ENCODE measurements at regions not wholly inside any gene's neighbourhood (a gene's known extent, or its start where the extent isn't known, plus 50 kb on each side); places are given as distances from the start of the nearest gene placed in this dataset.

- intact Hi-C loops (cut with DNase I) = no loop called here
- H3K4me3 ChIP-seq = no peak overlapping the region
- TF ChIP-seq CTCF (IDR thresholded peaks at IDR 0.05) = no peak
- TF ChIP-seq POLR2AphosphoS5 (IDR thresholded peaks at IDR 0.05) = no peak
- TF ChIP-seq POLR2A (IDR thresholded peaks at IDR 0.05) = no peak
- no peaks in the 10 kb centered on the region for H3K36me3 ChIP-seq
- 89% methylated on average over 7 of the region's 7 CpGs for WGBS
- no peaks in the 10 kb centered on the region for H3K27me3 ChIP-seq (replicated peaks; ENCODE audit: insufficient read depth)
- DNase-seq (ENCODE audit: low spot score) = no peak
- H3K9me3 ChIP-seq = no peaks in the 10 kb centered on the region
- no peak overlapping the region for H3K27ac ChIP-seq
- no peaks in the 10 kb centered on the region for H3K4me1 ChIP-seq (replicated peaks)
Observed at GRCh38 chr10:33109788-33110469, 151.9 kb upstream of the ITGB1 start.

GRCh38 chr10:33109384-33109783, 151.4 kb upstream of the ITGB1 start:
- TF ChIP-seq POLR2A (IDR thresholded peaks at IDR 0.05) (no peak), POLR2AphosphoS5 (IDR thresholded peaks at IDR 0.05) (no peak), CTCF (IDR thresholded peaks at IDR 0.05) (no peak)
- no peak overlapping the region for H3K4me3 ChIP-seq
- H3K27me3 ChIP-seq (replicated peaks; ENCODE audit: insufficient read depth) = no peaks in the 10 kb centered on the region
- no peaks in the 10 kb centered on the region for H3K4me1 ChIP-seq (replicated peaks)
- DNase-seq (ENCODE audit: low spot score) = no peak
- no peaks in the 10 kb centered on the region for H3K36me3 ChIP-seq
- no peaks in the 10 kb centered on the region for H3K9me3 ChIP-seq
- intact Hi-C loops (cut with DNase I) = no loop called here
- WGBS = 48% methylated on average over 4 of the region's 4 CpGs
- H3K27ac ChIP-seq = no peak overlapping the region

- TF ChIP-seq CTCF (IDR thresholded peaks at IDR 0.05) = no peak
- no peak for TF ChIP-seq POLR2A (IDR thresholded peaks at IDR 0.05)
- TF ChIP-seq POLR2AphosphoS5 (IDR thresholded peaks at IDR 0.05) = no peak
- H3K4me1 ChIP-seq (replicated peaks) = no peaks in the 10 kb centered on the region
- H3K27me3 ChIP-seq (replicated peaks; ENCODE audit: insufficient read depth) = no peaks in the 10 kb centered on the region
- WGBS = 91% methylated on average over 4 of the region's 4 CpGs
- no peak for DNase-seq (ENCODE audit: low spot score)
- intact Hi-C loops (cut with DNase I) = no loop called here
- no peaks in the 10 kb centered on the region for H3K36me3 ChIP-seq
- H3K27ac ChIP-seq = no peak overlapping the region
- no peak overlapping the region for H3K4me3 ChIP-seq
- H3K9me3 ChIP-seq = no peaks in the 10 kb centered on the region
Observed at GRCh38 chr10:33107953-33108352, 149.9 kb upstream of the ITGB1 start.

- WGBS = 95% methylated on average over 10 of the region's 10 CpGs
- no peak for DNase-seq (ENCODE audit: low spot score)
- TF ChIP-seq CTCF (IDR thresholded peaks at IDR 0.05) (no peak), POLR2AphosphoS5 (IDR thresholded peaks at IDR 0.05) (no peak), POLR2A (IDR thresholded peaks at IDR 0.05) (no peak)
- Histone ChIP-seq H3K27ac (no peak overlapping the region), H3K4me1 (replicated peaks) (no peaks in the 10 kb centered on the region), H3K4me3 (no peak overlapping the region), H3K36me3 (no peaks in the 10 kb centered on the region), H3K9me3 (no peaks in the 10 kb centered on the region), H3K27me3 (replicated peaks; ENCODE audit: insufficient read depth) (no peaks in the 10 kb centered on the region)
- intact Hi-C loops (cut with DNase I) = no loop called here
Observed at GRCh38 chr10:33106767-33107166, 148.7 kb upstream of the ITGB1 start.

GRCh38 chr10:33103863-33104379, 145.9 kb upstream of the ITGB1 start:
- no peaks in the 10 kb centered on the region for H3K36me3 ChIP-seq
- no peak for TF ChIP-seq POLR2A (IDR thresholded peaks at IDR 0.05)
- no peak for TF ChIP-seq CTCF (IDR thresholded peaks at IDR 0.05)
- TF ChIP-seq POLR2AphosphoS5 (IDR thresholded peaks at IDR 0.05) = no peak
- no peaks in the 10 kb centered on the region for H3K27me3 ChIP-seq (replicated peaks; ENCODE audit: insufficient read depth)
- no peaks in the 10 kb centered on the region for H3K9me3 ChIP-seq
- 93% methylated on average over 5 of the region's 5 CpGs for WGBS
- no peak overlapping the region for H3K27ac ChIP-seq
- H3K4me3 ChIP-seq = no peak overlapping the region
- intact Hi-C loops (cut with DNase I) = no loop called here
- H3K4me1 ChIP-seq (replicated peaks) = no peaks in the 10 kb centered on the region
- no peak for DNase-seq (ENCODE audit: low spot score)

Measured in prostate gland (tissue), 2 donors.